Loucy (cell line): ENCODE measurements at regions not wholly inside any gene's neighbourhood (a gene's known extent, or its start where the extent isn't known, plus 50 kb on each side); places are given as distances from the start of the nearest gene placed in this dataset.

ENCODE experiments used
- H2AFZ ChIP-seq: fragments of 200-600 bp; sonication (generic); 2 replicates; pipeline ENCODE4 v1.6.0; 2016; ENCODE audit warnings: antibody characterized with exemption, mild to moderate bottlenecking, low read length, moderate library complexity
- H3F3A ChIP-seq: fragments of 200-600 bp; 2 replicates; pipeline ENCODE4 v1.6.0; 2016; ENCODE audit warnings: antibody characterized with exemption, low read depth, mild to moderate bottlenecking
- H3K27me3 ChIP-seq: fragments of 200-600 bp; sonication (generic); 2 replicates; pipeline ENCODE4 v1.6.1; 2014; ENCODE audit warnings: low read length, mild to moderate bottlenecking; ENCODE audit not compliant: insufficient read depth, poor library complexity, severe bottlenecking
- H3K36me3 ChIP-seq: fragments of 200-600 bp; sonication (generic); 2 replicates; pipeline ENCODE4 v1.6.1; 2016; ENCODE audit warnings: low read length; ENCODE audit not compliant: insufficient read depth
- H3K4me1 ChIP-seq: fragments of 200-600 bp; sonication (generic); 2 replicates; pipeline ENCODE4 v1.5.1; 2014; ENCODE audit warnings: low read length, mild to moderate bottlenecking; ENCODE audit not compliant: insufficient read depth, poor library complexity, severe bottlenecking
- H3K4me2 ChIP-seq: fragments of 200-600 bp; sonication (generic); 2 replicates; pipeline ENCODE4 v1.6.0; 2014; ENCODE audit warnings: antibody characterized with exemption, low read length, low read depth, mild to moderate bottlenecking; ENCODE audit not compliant: poor library complexity, severe bottlenecking
- H3K4me3 ChIP-seq: fragments of 200-600 bp; sonication (generic); 2 replicates; pipeline ENCODE4 v1.5.1; 2014; ENCODE audit warnings: low read length, mild to moderate bottlenecking, mixed read lengths; ENCODE audit not compliant: poor library complexity, severe bottlenecking
- H3K79me2 ChIP-seq: fragments of 200-600 bp; sonication (generic); 2 replicates; pipeline ENCODE4 v1.6.1; 2014; ENCODE audit warnings: low read length; ENCODE audit not compliant: insufficient read depth
- H3K9ac ChIP-seq: fragments of 200-600 bp; sonication (generic); 2 replicates; pipeline ENCODE4 v1.6.0; 2014; ENCODE audit warnings: mild to moderate bottlenecking, low read depth, low read length, moderate library complexity; ENCODE audit not compliant: poor library complexity, severe bottlenecking
- H3K9me2 ChIP-seq: fragments of 200-600 bp; sonication (generic); replicated peaks from 2 replicates; pipeline ENCODE4 v1.6.1; 2016; ENCODE audit warnings: low read depth, low read length, mixed read lengths
- H3K9me3 ChIP-seq: fragments of 200-600 bp; sonication (generic); 2 replicates; pipeline ENCODE4 v1.6.1; 2014; ENCODE audit warnings: mild to moderate bottlenecking, antibody characterized with exemption, low read length, low read depth; ENCODE audit not compliant: insufficient read depth
- H4K20me1 ChIP-seq: fragments of 200-600 bp; sonication (generic); 2 replicates; pipeline ENCODE4 v1.6.0; 2014; ENCODE audit warnings: antibody characterized with exemption, low read length, mild to moderate bottlenecking; ENCODE audit not compliant: insufficient read depth, poor library complexity, severe bottlenecking
- CTCF ChIP-seq: fragments of 200-600 bp; sonication (generic); conservative IDR thresholded peaks from 2 replicates; pipeline ENCODE4 v1.5.1; 2014; ENCODE audit warnings: mild to moderate bottlenecking, antibody characterized with exemption, low read length
- EZH2phosphoT487 ChIP-seq: fragments of 200-600 bp; IDR thresholded peaks from 2 replicates; pipeline ENCODE4 v1.6.1; 2018; ENCODE audit warnings: antibody characterized with exemption, mild to moderate bottlenecking, moderate library complexity, borderline replicate concordance

- TF ChIP-seq EZH2phosphoT487 (no peak), CTCF (no peak)
- Histone ChIP-seq H2AFZ (no peak overlapping the region), H3K36me3 (no peaks in the 10 kb centered on the region), H3K9me3 (no peaks in the 10 kb centered on the region), H3K9ac (no peak overlapping the region), H3K4me2 (no peak overlapping the region), H3F3A (no peaks in the 10 kb centered on the region), H4K20me1 (no peaks in the 10 kb centered on the region), H3K79me2 (no peaks in the 10 kb centered on the region), H3K9me2 (no peaks in the 10 kb centered on the region), H3K4me3 (no peak overlapping the region), H3K27me3 (no peaks in the 10 kb centered on the region), H3K4me1 (no peaks in the 10 kb centered on the region)
These were observed 234.2 kb downstream of the TRIM36 start for GRCh38 chr5:114935490-114935889.

GRCh38 chr5:114928644-114929462 is 240.9 kb downstream of the TRIM36 start:
- no peaks in the 10 kb centered on the region for H3K79me2 ChIP-seq
- H3K9me3 ChIP-seq, result no peaks in the 10 kb centered on the region
- TF ChIP-seq EZH2phosphoT487 (no peak), CTCF (no peak)
- no peak overlapping the region for H3K4me3 ChIP-seq
- no peaks in the 10 kb centered on the region for H3K27me3 ChIP-seq
- H3K36me3 ChIP-seq, result no peaks in the 10 kb centered on the region
- no peak overlapping the region for H2AFZ ChIP-seq
- no peak overlapping the region for H3K4me2 ChIP-seq
- no peaks in the 10 kb centered on the region for H4K20me1 ChIP-seq
- no peaks in the 10 kb centered on the region for H3F3A ChIP-seq
- no peak overlapping the region for H3K9ac ChIP-seq
- no peaks in the 10 kb centered on the region for H3K9me2 ChIP-seq
- no peaks in the 10 kb centered on the region for H3K4me1 ChIP-seq

- Histone ChIP-seq H3K9me2 (no peaks in the 10 kb centered on the region), H3K4me3 (no peak overlapping the region), H3K9ac (no peak overlapping the region), H4K20me1 (no peaks in the 10 kb centered on the region), H3K9me3 (no peaks in the 10 kb centered on the region), H3F3A (no peaks in the 10 kb centered on the region), H3K79me2 (no peaks in the 10 kb centered on the region), H3K36me3 (no peaks in the 10 kb centered on the region), H2AFZ (no peak overlapping the region), H3K4me2 (no peak overlapping the region), H3K4me1 (no peaks in the 10 kb centered on the region), H3K27me3 (no peaks in the 10 kb centered on the region)
- TF ChIP-seq EZH2phosphoT487 (no peak), CTCF (no peak)
These were observed 244.9 kb downstream of the TRIM36 start for GRCh38 chr5:114924769-114925168.
